ENCODE measurements at regions not wholly inside any gene's neighbourhood (a gene's known extent, or its start where the extent isn't known, plus 50 kb on each side); places are given as distances from the start of the nearest gene placed in this dataset.

- no peak for DNase-seq (ENCODE audit: low read depth)
- no peak overlapping the region for H3K4me3 ChIP-seq (ENCODE audit: low read depth, low read length)
- POLR2A ChIA-PET = no interaction called here
- no peaks in the 10 kb centered on the region for H3K27me3 ChIP-seq (ENCODE audit: control insufficient read depth, insufficient read depth, low read length)
- H3K36me3 ChIP-seq (ENCODE audit: control insufficient read depth, insufficient read depth, low read length) = no peaks in the 10 kb centered on the region
- TF ChIP-seq CTCF (IDR thresholded peaks at IDR 0.05; ENCODE audit: insufficient read depth, low read depth, low read length) = no peak
- CTCF ChIA-PET = no interaction called here
These were observed 166.3 kb downstream of the RASSF9 start for GRCh38 chr12:85669911-85670310.

GRCh38 chr12:85672436-85672835 lies 163.8 kb downstream of the RASSF9 start:
- POLR2A ChIA-PET = no interaction called here
- H3K36me3 ChIP-seq (ENCODE audit: control insufficient read depth, insufficient read depth, low read length) = no peaks in the 10 kb centered on the region
- CTCF ChIA-PET = no interaction called here
- H3K27me3 ChIP-seq (ENCODE audit: control insufficient read depth, insufficient read depth, low read length) = no peaks in the 10 kb centered on the region; the same call in 1 of the 2 replicates
- TF ChIP-seq CTCF (IDR thresholded peaks at IDR 0.05; ENCODE audit: insufficient read depth, low read depth, low read length) = no peak
- H3K4me3 ChIP-seq (ENCODE audit: low read depth, low read length) = no peak overlapping the region
- DNase-seq (ENCODE audit: low read depth) = no peak

- no peaks in the 10 kb centered on the region; the same call in 1 of the 2 replicates for H3K27me3 ChIP-seq (ENCODE audit: control insufficient read depth, insufficient read depth, low read length)
- ChIA-PET CTCF (no interaction called here), POLR2A (no interaction called here)
- DNase-seq (ENCODE audit: low read depth) = no peak
- no peak for TF ChIP-seq CTCF (IDR thresholded peaks at IDR 0.05; ENCODE audit: insufficient read depth, low read depth, low read length)
- H3K36me3 ChIP-seq (ENCODE audit: control insufficient read depth, insufficient read depth, low read length) = no peaks in the 10 kb centered on the region
- no peak overlapping the region for H3K4me3 ChIP-seq (ENCODE audit: low read depth, low read length)
These were observed 162.2 kb downstream of the RASSF9 start for GRCh38 chr12:85673921-85674420.

GRCh38 chr12:85676816-85677749 lies 159.1 kb downstream of the RASSF9 start:
- no peaks in the 10 kb centered on the region for H3K36me3 ChIP-seq (ENCODE audit: control insufficient read depth, insufficient read depth, low read length)
- H3K27me3 ChIP-seq (ENCODE audit: control insufficient read depth, insufficient read depth, low read length) = no peaks in the 10 kb centered on the region; the same call in 1 of the 2 replicates
- DNase-seq (ENCODE audit: low read depth) = no peak
- POLR2A ChIA-PET = no interaction called here
- CTCF ChIA-PET = interaction anchor here (0.5 to 0.6 kb wide), 2 partner anchors 44 to 644 kb away, joined by 3 read pairs; no protein-coding TSS in a partner anchor
- no peak for TF ChIP-seq CTCF (IDR thresholded peaks at IDR 0.05; ENCODE audit: insufficient read depth, low read depth, low read length)
- no peak overlapping the region for H3K4me3 ChIP-seq (ENCODE audit: low read depth, low read length)

- no peak for DNase-seq (ENCODE audit: low read depth)
- ChIA-PET POLR2A (no interaction called here), CTCF (no interaction called here)
- no peak for TF ChIP-seq CTCF (IDR thresholded peaks at IDR 0.05; ENCODE audit: insufficient read depth, low read depth, low read length)
- Histone ChIP-seq H3K27me3 (ENCODE audit: control insufficient read depth, insufficient read depth, low read length) (no peaks in the 10 kb centered on the region; the same call in 1 of the 2 replicates), H3K36me3 (ENCODE audit: control insufficient read depth, insufficient read depth, low read length) (no peaks in the 10 kb centered on the region), H3K4me3 (ENCODE audit: low read depth, low read length) (no peak overlapping the region)
These were observed 156.9 kb downstream of the RASSF9 start for GRCh38 chr12:85679296-85679695.
